ENCODE measurements at regions not wholly inside any gene's neighbourhood (a gene's known extent, or its start where the extent isn't known, plus 50 kb on each side); places are given as distances from the start of the nearest gene placed in this dataset.

DNA sequence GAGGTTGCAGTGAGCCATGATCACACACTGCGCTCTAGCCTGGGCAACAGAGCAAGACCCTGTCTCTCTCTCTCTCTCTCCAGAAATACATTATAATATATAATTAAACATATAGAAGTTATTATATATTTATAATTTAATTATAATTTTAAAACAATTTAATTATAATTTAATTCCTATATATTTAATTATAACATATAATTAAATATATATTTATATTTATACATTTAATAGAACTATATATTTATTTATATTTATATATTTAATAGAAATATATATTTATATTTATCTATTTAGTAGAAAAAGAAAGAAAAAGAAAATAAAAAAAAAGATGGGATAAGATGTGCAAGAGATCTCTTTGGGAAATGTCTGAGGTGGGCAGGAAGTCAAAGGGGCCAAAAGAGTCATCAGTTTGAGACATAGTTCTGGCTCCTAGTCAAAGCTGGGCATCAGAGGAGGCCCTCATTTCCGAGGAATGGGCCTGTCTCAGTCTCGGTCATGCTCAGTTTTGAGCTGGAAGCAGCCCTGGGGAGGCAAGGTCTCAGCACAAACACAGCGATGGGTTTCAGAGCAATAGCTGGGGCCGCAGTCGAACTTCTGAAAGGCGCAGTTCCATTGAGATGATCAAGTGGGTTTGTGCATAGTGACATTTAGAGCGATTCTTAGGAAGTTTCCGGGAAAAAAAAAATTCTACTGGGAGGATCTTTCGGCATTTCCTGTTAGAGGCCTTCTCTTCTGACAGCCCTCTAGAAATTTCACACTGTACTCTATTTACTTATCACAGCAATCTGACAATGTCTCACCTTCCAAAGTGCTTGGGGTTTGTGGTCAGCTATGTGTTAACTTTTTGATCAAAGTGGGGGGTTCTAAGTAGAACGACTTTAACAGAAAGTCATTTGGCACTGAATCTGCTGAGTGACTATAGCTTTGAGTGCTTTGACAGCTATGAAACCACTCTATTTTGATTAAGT lies 58.7 kb upstream of the GZMB start:
- DNase-seq = no peak

DNA sequence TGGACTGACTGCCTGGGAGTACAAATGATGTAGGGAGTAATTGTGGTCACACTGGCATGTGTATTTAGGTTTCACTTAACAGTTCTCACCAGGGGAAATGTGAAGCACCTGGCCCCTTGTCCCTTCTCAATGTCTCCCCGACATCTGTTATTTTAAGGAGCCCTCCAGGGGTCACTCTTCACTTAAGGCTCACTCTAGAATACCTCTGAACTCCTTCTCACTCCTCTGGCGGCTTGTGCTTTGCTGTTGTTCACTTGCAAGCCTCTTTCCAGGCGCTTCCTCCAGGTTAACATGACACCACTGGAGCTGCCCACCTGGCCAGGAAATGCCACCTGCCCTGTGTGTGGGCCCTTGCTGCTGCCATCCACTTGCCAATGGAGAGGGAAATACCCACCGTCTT lies 56.5 kb upstream of the GZMB start:
- DNase-seq = no peak

DNA sequence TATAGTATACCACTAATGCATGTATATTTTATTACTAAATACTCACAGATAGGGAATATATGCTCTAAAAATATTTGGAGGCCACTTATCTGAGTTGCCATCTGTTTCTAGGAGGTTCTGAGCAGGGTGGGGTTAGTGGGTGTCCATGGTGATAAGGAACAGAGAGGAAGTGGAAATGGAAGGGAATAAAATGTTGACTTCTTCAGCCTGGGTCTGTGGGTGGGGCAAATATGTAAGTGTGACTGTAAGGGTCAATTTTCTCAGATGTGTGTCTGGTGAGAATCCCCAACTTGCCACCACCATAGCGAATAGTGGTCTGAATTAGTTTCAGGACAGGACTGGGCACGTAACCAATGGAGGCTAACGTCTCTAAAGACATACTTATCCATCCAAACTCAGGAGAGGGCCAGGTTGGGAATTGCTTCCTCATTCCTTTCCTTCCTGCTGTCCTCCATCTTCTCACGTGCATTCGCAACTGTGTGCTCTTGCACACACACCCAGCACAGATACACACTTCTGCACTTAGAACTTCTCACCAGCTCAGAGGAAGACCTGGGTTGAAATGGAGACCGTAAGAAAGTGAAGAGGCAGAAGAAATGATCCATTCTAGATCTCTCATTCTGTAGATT lies 54.2 kb upstream of the GZMB start:
- no peak for DNase-seq

Data from amniotic stem cell (primary cell).